ENCODE measurements at regions not wholly inside any gene's neighbourhood (a gene's known extent, or its start where the extent isn't known, plus 50 kb on each side); places are given as distances from the start of the nearest gene placed in this dataset.

GRCh38 chr4:186887752-186888151 lies 164.1 kb upstream of the FAT1 start:
- TF ChIP-seq CTCF (IDR thresholded peaks at IDR 0.05; ENCODE audit: insufficient read depth, low read length, poor library complexity, severe bottlenecking) = no peak
- no peak for TF ChIP-seq EZH2phosphoT487 (conservative IDR thresholded peaks at IDR 0.05; ENCODE audit: low read length)

All from SU-DHL-6 (cell line).